ENCODE measurements at regions not wholly inside any gene's neighbourhood (a gene's known extent, or its start where the extent isn't known, plus 50 kb on each side); places are given as distances from the start of the nearest gene placed in this dataset.

DNA sequence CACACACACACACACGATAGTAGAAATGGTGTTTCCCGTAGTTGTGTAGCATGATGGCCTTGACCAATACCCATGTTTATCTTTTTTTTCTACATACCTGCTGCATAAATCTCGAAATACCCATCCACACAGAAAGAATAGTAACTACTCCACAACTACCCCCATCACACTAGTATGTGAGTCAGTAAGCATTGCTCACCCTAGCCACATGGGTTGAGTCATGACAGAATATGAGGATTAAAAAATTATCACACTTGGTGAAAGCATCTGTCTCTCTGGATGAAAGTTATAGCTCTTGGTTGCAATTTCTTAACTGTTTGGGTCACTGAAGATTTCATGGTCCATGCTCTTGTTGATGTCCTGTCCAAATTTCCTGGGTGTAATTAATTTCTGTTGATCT lies 103.4 kb upstream of the MDFIC start (continued):
- TF ChIP-seq, protein P1, sequence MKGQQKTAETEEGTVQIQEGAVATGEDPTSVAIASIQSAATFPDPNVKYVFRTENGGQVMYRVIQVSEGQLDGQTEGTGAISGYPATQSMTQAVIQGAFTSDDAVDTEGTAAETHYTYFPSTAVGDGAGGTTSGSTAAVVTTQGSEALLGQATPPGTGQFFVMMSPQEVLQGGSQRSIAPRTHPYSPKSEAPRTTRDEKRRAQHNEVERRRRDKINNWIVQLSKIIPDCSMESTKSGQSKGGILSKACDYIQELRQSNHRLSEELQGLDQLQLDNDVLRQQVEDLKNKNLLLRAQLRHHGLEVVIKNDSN (IDR thresholded peaks at IDR 0.05; ENCODE audit: borderline replicate concordance, extremely low read length, insufficient read depth, low read depth, low read length) = no peak
- TF ChIP-seq, protein P2, sequence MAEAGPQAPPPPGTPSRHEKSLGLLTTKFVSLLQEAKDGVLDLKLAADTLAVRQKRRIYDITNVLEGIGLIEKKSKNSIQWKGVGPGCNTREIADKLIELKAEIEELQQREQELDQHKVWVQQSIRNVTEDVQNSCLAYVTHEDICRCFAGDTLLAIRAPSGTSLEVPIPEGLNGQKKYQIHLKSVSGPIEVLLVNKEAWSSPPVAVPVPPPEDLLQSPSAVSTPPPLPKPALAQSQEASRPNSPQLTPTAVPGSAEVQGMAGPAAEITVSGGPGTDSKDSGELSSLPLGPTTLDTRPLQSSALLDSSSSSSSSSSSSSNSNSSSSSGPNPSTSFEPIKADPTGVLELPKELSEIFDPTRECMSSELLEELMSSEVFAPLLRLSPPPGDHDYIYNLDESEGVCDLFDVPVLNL (IDR thresholded peaks at IDR 0.05; ENCODE audit: low read depth, low read length) = no peak
- no peak for TF ChIP-seq RUNX3 (IDR thresholded peaks at IDR 0.05; ENCODE audit: low read length)

DNA sequence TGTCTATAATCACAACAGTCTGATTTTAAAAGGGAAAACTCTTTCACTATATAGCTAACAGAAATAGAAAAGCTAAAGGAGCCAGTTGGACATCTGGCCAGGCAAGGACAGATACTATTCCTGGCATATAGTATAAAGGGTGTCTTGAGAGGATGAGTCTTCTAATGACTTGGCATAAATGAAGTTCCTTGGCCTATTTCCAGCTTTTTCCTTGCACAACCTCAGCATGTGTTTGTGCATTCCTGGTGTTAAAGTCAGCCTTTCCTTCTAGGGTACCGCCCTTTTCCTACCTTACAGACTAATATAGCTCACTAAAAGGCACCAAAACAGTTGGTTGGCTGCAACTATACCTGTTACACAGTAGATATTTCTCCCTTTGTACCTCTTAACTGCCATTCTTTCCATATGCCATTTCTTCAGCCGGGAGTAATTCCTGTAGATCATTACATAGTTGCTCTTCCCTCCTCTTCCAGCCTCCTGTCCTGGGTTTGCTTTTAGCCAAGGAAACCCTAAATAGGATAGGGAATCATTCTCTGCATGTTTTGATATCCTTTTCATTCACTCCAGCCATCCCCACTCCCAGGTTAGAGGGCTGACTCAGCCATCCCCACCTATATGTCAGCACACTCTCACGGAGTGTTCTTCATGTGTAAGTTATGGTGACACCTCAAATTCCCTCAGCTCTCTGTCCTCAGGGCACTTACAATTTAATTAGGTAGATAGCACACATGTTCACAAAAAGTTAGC lies 102.1 kb upstream of the MDFIC start:
- CTCF ChIA-PET = no interaction called here
- no peak overlapping the region for H3K9ac ChIP-seq (ENCODE audit: control insufficient read depth, insufficient read depth, low read length)
- no peaks in the 10 kb centered on the region for H3K36me3 ChIP-seq (ENCODE audit: control insufficient read depth in 2 of 2, insufficient read depth in 2 of 2, low read length in 1 of 2)
- WGBS (ENCODE audit: insufficient coverage, insufficient replicate concordance, low lambda C conversion rate, missing lambda C conversion rate) = 59% methylated on average over 3 of the region's 3 CpGs
- no peak for TF ChIP-seq CEBPB (IDR thresholded peaks at IDR 0.05; ENCODE audit: borderline replicate concordance in 1 of 2, low read depth in 2 of 2, low read length in 2 of 2)
- no peak for TF ChIP-seq CBX3 (IDR thresholded peaks at IDR 0.05; ENCODE audit: borderline replicate concordance, low read depth)
- no peak for TF ChIP-seq SREBF2 (IDR thresholded peaks at IDR 0.05; ENCODE audit: low read length)
- no peak overlapping the region for H3K4me2 ChIP-seq (ENCODE audit: control insufficient read depth, insufficient read depth)
- no peaks in the 10 kb centered on the region; the same call in 2 of the 3 replicates for H3K9me3 ChIP-seq (replicated peaks; ENCODE audit: control insufficient read depth, insufficient read depth, low read length)
- no peak for DNase-seq (ENCODE audit: low read depth, low spot score)
- no TSS peak for BruUV-seq (replicated peaks)
- POLR2A ChIA-PET = no interaction called here
- no peaks in the 10 kb centered on the region for H4K20me1 ChIP-seq (ENCODE audit: control insufficient read depth, insufficient read depth)
- H3K79me2 ChIP-seq (ENCODE audit: control insufficient read depth, insufficient read depth, low read length) = no peaks in the 10 kb centered on the region
- no peak overlapping the region for H2AFZ ChIP-seq (ENCODE audit: control insufficient read depth, low read depth, low read length)
- intact Hi-C loops (cut with micrococcal nuclease; ENCODE audit: unreplicated experiment) (no loop called here), in situ Hi-C loops (cut with MboI) (no loop called here)
- SMC1A ChIA-PET (ENCODE audit: uncharacterized antibody, unreplicated experiment) = interaction anchor here (0.6 to 1.1 kb wide), 2 partner anchors 12 to 95 kb away, joined by 3 read pairs; no protein-coding TSS in a partner anchor
- no peak overlapping the region for H3K4me3 ChIP-seq
- no peaks in the 10 kb centered on the region for H3K27me3 ChIP-seq (replicated peaks in 1 of 2; ENCODE audit: control insufficient read depth in 2 of 2, insufficient read depth in 2 of 2, low read length in 1 of 2)
- RAD21 ChIA-PET (ENCODE audit: unreplicated experiment) = interaction anchor here (1.0 kb wide), 1 partner anchor 13 kb away, joined by 6 read pairs; no protein-coding TSS in a partner anchor
- FAIRE-seq = no peak
- H3K4me1 ChIP-seq (ENCODE audit: control insufficient read depth, insufficient read depth, low read length) = no peaks in the 10 kb centered on the region
- no peak overlapping the region for H3K27ac ChIP-seq (ENCODE audit: control insufficient read depth, insufficient read depth)
- no peak for ATAC-seq

Measured in GM12878 (cell line).